Globus pallidus (tissue), 1 donor: ENCODE measurements at regions not wholly inside any gene's neighbourhood (a gene's known extent, or its start where the extent isn't known, plus 50 kb on each side); places are given as distances from the start of the nearest gene placed in this dataset.
"Not testable (repeated sequence)": the region's sequence is repeated elsewhere in the genome, so short reads cannot be mapped to it uniquely, and the experiment has no call there.

Experiments
- DNase-seq: peaks from one replicate; pipeline ENCODE4 v3.0.0-alpha.2; 2015; ENCODE audit warnings: low spot score

- no peak for DNase-seq
These were observed 256.6 kb downstream of the ZWINT start for GRCh38 chr10:56104487-56104886.

GRCh38 chr10:56096226-56096517, 264.9 kb downstream of the ZWINT start:
- no peak for DNase-seq

- no peak for DNase-seq
These were observed 265.4 kb downstream of the ZWINT start for GRCh38 chr10:56095506-56096225.

GRCh38 chr10:56093645-56094044, 267.4 kb downstream of the ZWINT start:
- DNase-seq, result not testable (repeated sequence)

GRCh38 chr10:56091872-56092271, 269.2 kb downstream of the ZWINT start:
- no peak for DNase-seq

GRCh38 chr10:56090914-56091540, 270.0 kb downstream of the ZWINT start:
- DNase-seq, result no peak

- no peak for DNase-seq
These were observed 275.5 kb downstream of the ZWINT start for GRCh38 chr10:56085406-56086122.

- no peak for DNase-seq
These were observed 278.9 kb downstream of the ZWINT start for GRCh38 chr10:56082169-56082568.

- DNase-seq, result no peak
These were observed 292.4 kb downstream of the ZWINT start for GRCh38 chr10:56068473-56069263.

GRCh38 chr10:56068040-56068439, 293.0 kb downstream of the ZWINT start:
- DNase-seq, result no peak

GRCh38 chr10:56063642-56064041, 297.4 kb downstream of the ZWINT start:
- DNase-seq, result no peak

GRCh38 chr10:56057860-56058259, 303.2 kb downstream of the ZWINT start:
- DNase-seq, result no peak

- no peak for DNase-seq
These were observed 325.6 kb downstream of the ZWINT start for GRCh38 chr10:56035489-56035888.

GRCh38 chr10:56028298-56029132, 332.5 kb downstream of the ZWINT start:
- no peak for DNase-seq

GRCh38 chr10:56012101-56012500, 349.0 kb downstream of the ZWINT start:
- no peak for DNase-seq

GRCh38 chr10:56003555-56003954, 357.5 kb downstream of the ZWINT start:
- DNase-seq, result no peak

- DNase-seq, result no peak
These were observed 371.9 kb downstream of the ZWINT start for GRCh38 chr10:55989188-55989587.

GRCh38 chr10:55979203-55979602, 381.9 kb downstream of the ZWINT start:
- DNase-seq, result no peak

GRCh38 chr10:55966101-55966500, 395.0 kb downstream of the ZWINT start:
- DNase-seq, result no peak

GRCh38 chr10:55943403-55943802, 417.7 kb downstream of the ZWINT start:
- no peak for DNase-seq

GRCh38 chr10:55929291-55929690, 431.8 kb downstream of the ZWINT start:
- DNase-seq, result no peak
